NCI-H460 (cell line): ENCODE measurements at regions not wholly inside any gene's neighbourhood (a gene's known extent, or its start where the extent isn't known, plus 50 kb on each side); places are given as distances from the start of the nearest gene placed in this dataset.

Experiments used
- DNase-seq: peaks from one replicate; pipeline ENCODE4 v3.0.0-alpha.2; 2016; ENCODE audit warnings: low read depth; ENCODE audit errors: extremely low read depth

GRCh38 chr1:47572731-47573430 lies 135.0 kb downstream of the FOXD2 start:
- DNase-seq = no peak

- no peak for DNase-seq
These were observed 136.8 kb downstream of the FOXD2 start for GRCh38 chr1:47574451-47575165.

GRCh38 chr1:47575855-47576757 lies 138.3 kb downstream of the FOXD2 start:
- DNase-seq = no peak

- DNase-seq = no peak
These were observed 138.9 kb downstream of the FOXD2 start for GRCh38 chr1:47576758-47577115.

- DNase-seq = no peak
These were observed 139.6 kb downstream of the FOXD2 start for GRCh38 chr1:47577303-47578025.

GRCh38 chr1:47578026-47578720 lies 140.3 kb downstream of the FOXD2 start:
- DNase-seq = no peak

GRCh38 chr1:47578721-47579419 lies 141.0 kb downstream of the FOXD2 start:
- DNase-seq = no peak

- DNase-seq = no peak
These were observed 142.0 kb downstream of the FOXD2 start for GRCh38 chr1:47579809-47580208.

GRCh38 chr1:47580451-47580995 lies 142.7 kb downstream of the FOXD2 start:
- no peak for DNase-seq

GRCh38 chr1:47582891-47583608 lies 145.2 kb downstream of the FOXD2 start:
- no peak for DNase-seq

GRCh38 chr1:47584249-47584648 lies 146.4 kb downstream of the FOXD2 start:
- DNase-seq = no peak

- no peak for DNase-seq
These were observed 147.5 kb downstream of the FOXD2 start for GRCh38 chr1:47585141-47585902.

GRCh38 chr1:47587891-47588582 lies 150.2 kb downstream of the FOXD2 start:
- no peak for DNase-seq

GRCh38 chr1:47590523-47591225 lies 152.8 kb downstream of the FOXD2 start:
- no peak for DNase-seq

GRCh38 chr1:47591801-47592200 lies 154.0 kb downstream of the FOXD2 start:
- no peak for DNase-seq

GRCh38 chr1:47592296-47593012 lies 154.6 kb downstream of the FOXD2 start:
- DNase-seq = no peak
